Activated T-cell treated with anti-CD3 and anti-CD28 coated beads, Interleukin-2, amount 50 U/mL, for 72 hours (primary cell): ENCODE measurements at regions not wholly inside any gene's neighbourhood (a gene's known extent, or its start where the extent isn't known, plus 50 kb on each side); places are given as distances from the start of the nearest gene placed in this dataset.
"Not testable (repeated sequence)": the region's sequence is repeated elsewhere in the genome, so short reads cannot be mapped to it uniquely, and the experiment has no call there.

Experiments used
- ATAC-seq, 2 donors: fragments of 150-1000 bp; cut with Tn5 transposase; replicated peaks in 1 of 2; 2 replicates each; pipeline ENCODE4 v1.10.0; 2021; ENCODE audit warnings: moderate library complexity in 2 of 2, mild to moderate bottlenecking in 1 of 2
- DNase-seq, 2 donors: peaks; one replicate each; pipeline ENCODE4 v3.0.0; 2021 to 2022; ENCODE audit warnings: mixed read lengths in 1 of 2
- H3K27ac Mint-ChIP-seq: one replicate; pipeline ENCODE4 v1.8.0; 2022; ENCODE audit warnings: mild to moderate bottlenecking, moderate library complexity, mixed read lengths
- H3K27me3 Mint-ChIP-seq: one replicate; pipeline ENCODE4 v1.8.0; 2022; ENCODE audit warnings: low read depth, mixed read lengths
- H3K36me3 Mint-ChIP-seq, 2 donors: one replicate each; pipeline ENCODE4 v1.8.0; 2022; ENCODE audit warnings: mixed read lengths in 2 of 2, mild to moderate bottlenecking in 1 of 2; ENCODE audit not compliant: insufficient read depth in 2 of 2
- H3K4me1 Mint-ChIP-seq: one replicate; pipeline ENCODE4 v1.8.0; 2022; ENCODE audit warnings: low read depth, mixed read lengths
- H3K4me3 Mint-ChIP-seq, 2 donors: one replicate each; pipeline ENCODE4 v1.8.0; 2022; ENCODE audit warnings: mild to moderate bottlenecking in 2 of 2, mixed read lengths in 2 of 2, moderate library complexity in 2 of 2
- H3K9me3 Mint-ChIP-seq, 2 donors: one replicate each; pipeline ENCODE4 v1.8.0; 2022; ENCODE audit warnings: mixed read lengths in 2 of 2

DNA sequence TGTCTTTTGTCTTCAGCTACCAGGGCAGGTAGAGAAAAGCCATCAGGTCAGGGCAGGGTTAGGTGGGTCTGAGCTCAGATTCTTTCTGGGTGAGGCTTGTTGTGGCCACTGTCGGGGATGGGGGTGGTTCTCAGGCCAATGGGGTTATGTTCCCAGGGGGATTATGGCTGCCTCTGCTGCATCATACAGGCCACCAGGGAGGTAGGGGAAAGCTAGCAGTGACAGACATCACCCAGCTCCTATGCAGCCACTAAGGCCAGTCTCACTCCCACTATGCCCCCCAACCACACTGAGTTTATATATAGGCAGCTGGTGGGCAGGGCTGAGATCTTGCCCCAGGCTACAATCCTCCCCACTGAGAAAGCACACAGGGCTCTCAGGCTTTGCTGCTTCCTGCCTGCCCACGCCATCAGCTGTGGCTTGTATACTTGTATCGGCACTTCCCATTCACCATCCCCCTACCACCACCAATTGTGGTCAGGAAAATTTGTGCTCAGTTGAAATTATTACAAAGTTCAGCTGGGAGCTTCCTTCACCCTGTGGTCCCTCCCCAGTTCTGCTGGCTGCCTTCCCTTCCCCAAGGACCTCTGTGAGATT lies 72.6 kb upstream of the PTPN13 start:
- Mint-ChIP-seq H3K27ac (no peak overlapping the region), H3K27me3 (peaks cover 16% of the 10 kb centered on the region), H3K9me3 (peaks cover 8 to 10% of the 10 kb centered on the region in 2 donors), H3K4me1 (no peaks in the 10 kb centered on the region), H3K36me3 (peaks cover 0 to 7% of the 10 kb centered on the region in 2 donors), H3K4me3 (no peak overlapping the region)
- ATAC-seq, result no peak
- DNase-seq, result no peak

GRCh38 chr4:86522349-86522748 lies 71.8 kb upstream of the PTPN13 start:
- Mint-ChIP-seq H3K9me3 (peaks cover 8 to 10% of the 10 kb centered on the region in 2 donors), H3K36me3 (peaks cover 0 to 7% of the 10 kb centered on the region in 2 donors), H3K27ac (no peak overlapping the region), H3K27me3 (peaks cover 16% of the 10 kb centered on the region), H3K4me1 (no peaks in the 10 kb centered on the region), H3K4me3 (no peak overlapping the region)
- no peak for ATAC-seq
- DNase-seq, result no peak

GRCh38 chr4:86523333-86523732 lies 70.8 kb upstream of the PTPN13 start:
- no peak for ATAC-seq
- peaks cover 0 to 7% of the 10 kb centered on the region in 2 donors for H3K36me3 Mint-ChIP-seq
- H3K27me3 Mint-ChIP-seq, result peaks cover 16% of the 10 kb centered on the region
- H3K9me3 Mint-ChIP-seq, result peaks cover 8 to 10% of the 10 kb centered on the region in 2 donors
- H3K4me3 Mint-ChIP-seq, result no peak overlapping the region
- no peak for DNase-seq
- no peaks in the 10 kb centered on the region for H3K4me1 Mint-ChIP-seq
- H3K27ac Mint-ChIP-seq, result no peak overlapping the region

- not testable (repeated sequence) for H3K27ac Mint-ChIP-seq, H3K4me3 Mint-ChIP-seq, ATAC-seq, H3K36me3 Mint-ChIP-seq, DNase-seq, H3K9me3 Mint-ChIP-seq, H3K4me1 Mint-ChIP-seq
- H3K27me3 Mint-ChIP-seq, result peaks cover 12% of the 10 kb centered on the region
Measured at GRCh38 chr4:86527713-86528112, 66.4 kb upstream of the PTPN13 start.

DNA sequence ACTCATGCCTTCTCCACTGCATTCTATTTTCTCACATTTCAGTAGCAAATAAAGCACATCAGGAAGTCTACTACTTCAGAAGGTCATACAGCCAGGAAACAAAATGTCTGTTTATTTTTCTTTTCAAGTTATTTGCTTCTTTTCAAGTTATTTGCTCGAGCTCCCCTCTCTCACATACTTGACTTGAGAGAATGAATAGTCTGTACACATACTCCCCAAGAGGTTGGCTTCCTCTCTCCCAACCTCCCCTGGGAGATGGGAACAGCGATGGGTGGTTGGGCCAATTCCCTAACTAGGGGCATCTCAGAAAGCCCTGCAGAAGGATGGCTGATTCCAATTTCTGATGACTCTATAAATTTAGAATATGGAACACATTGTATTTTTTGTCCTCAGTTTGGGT lies 64.7 kb upstream of the PTPN13 start:
- no peaks in the 10 kb centered on the region for H3K36me3 Mint-ChIP-seq
- no peak overlapping the region for H3K4me3 Mint-ChIP-seq
- no peaks in the 10 kb centered on the region for H3K4me1 Mint-ChIP-seq
- peaks cover 6% of the 10 kb centered on the region for H3K27me3 Mint-ChIP-seq
- ATAC-seq (no peak), DNase-seq (no peak)
- H3K27ac Mint-ChIP-seq, result no peak overlapping the region
- no peaks in the 10 kb centered on the region for H3K9me3 Mint-ChIP-seq

GRCh38 chr4:86530183-86530582 lies 63.9 kb upstream of the PTPN13 start:
- Mint-ChIP-seq H3K4me1 (no peaks in the 10 kb centered on the region), H3K27ac (no peak overlapping the region), H3K4me3 (no peak overlapping the region), H3K9me3 (no peaks in the 10 kb centered on the region), H3K27me3 (peaks cover 6% of the 10 kb centered on the region), H3K36me3 (no peaks in the 10 kb centered on the region)
- DNase-seq (no peak), ATAC-seq (peak in 1 of 2 donors; percentile 64)

GRCh38 chr4:86531440-86531839 lies 62.7 kb upstream of the PTPN13 start:
- ATAC-seq (no peak), DNase-seq (no peak)
- Mint-ChIP-seq H3K4me1 (no peaks in the 10 kb centered on the region), H3K36me3 (no peaks in the 10 kb centered on the region), H3K9me3 (no peaks in the 10 kb centered on the region), H3K27me3 (peaks cover 6% of the 10 kb centered on the region), H3K4me3 (no peak overlapping the region), H3K27ac (no peak overlapping the region)

DNA sequence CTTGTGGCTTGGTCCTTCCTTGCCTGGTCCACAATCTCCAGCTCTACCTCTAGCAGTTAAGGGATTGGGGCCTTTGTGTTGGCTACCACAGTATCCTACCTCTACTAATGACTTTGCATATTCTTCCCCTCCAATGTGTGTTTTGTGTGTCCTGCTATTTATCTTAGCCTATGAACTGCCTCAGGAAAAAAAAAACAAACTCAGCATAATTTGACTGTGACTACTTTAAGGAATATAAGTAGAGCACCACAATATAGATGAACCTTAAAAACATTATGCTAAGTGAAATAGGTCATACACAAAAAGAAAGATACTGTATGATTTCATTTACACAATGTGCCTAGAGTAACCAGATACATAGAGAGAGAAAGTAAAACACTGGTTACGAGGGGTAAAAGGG lies 61.3 kb upstream of the PTPN13 start:
- H3K4me1 Mint-ChIP-seq, result no peaks in the 10 kb centered on the region
- ATAC-seq, result no peak
- no peaks in the 10 kb centered on the region for H3K9me3 Mint-ChIP-seq
- H3K27me3 Mint-ChIP-seq, result peaks cover 6% of the 10 kb centered on the region
- H3K27ac Mint-ChIP-seq, result no peak overlapping the region
- H3K36me3 Mint-ChIP-seq, result no peaks in the 10 kb centered on the region
- H3K4me3 Mint-ChIP-seq, result no peak overlapping the region
- no peak for DNase-seq

- no peak for ATAC-seq
Measured at GRCh38 chr4:86536151-86536550, 58.0 kb upstream of the PTPN13 start.

GRCh38 chr4:86542319-86543027 lies 51.6 kb upstream of the PTPN13 start:
- Mint-ChIP-seq H3K4me1 (peaks cover 23% of the 10 kb centered on the region), H3K27ac (no peak overlapping the region), H3K36me3 (peaks cover 0 to 5% of the 10 kb centered on the region in 2 donors), H3K27me3 (no peaks in the 10 kb centered on the region), H3K4me3 (no peak overlapping the region), H3K9me3 (peaks cover 0 to 3% of the 10 kb centered on the region in 2 donors)
- no peak for ATAC-seq
- DNase-seq, result no peak

More at GRCh38 chr4:86536151-86536550, 58.0 kb upstream of the PTPN13 start:
- no peak overlapping the region for H3K27ac Mint-ChIP-seq
- no peaks in the 10 kb centered on the region for H3K4me1 Mint-ChIP-seq
- peaks cover 4% of the 10 kb centered on the region for H3K27me3 Mint-ChIP-seq
- H3K36me3 Mint-ChIP-seq, result no peaks in the 10 kb centered on the region
- DNase-seq, result no peak
- H3K9me3 Mint-ChIP-seq, result no peaks in the 10 kb centered on the region
- no peak overlapping the region for H3K4me3 Mint-ChIP-seq

DNA sequence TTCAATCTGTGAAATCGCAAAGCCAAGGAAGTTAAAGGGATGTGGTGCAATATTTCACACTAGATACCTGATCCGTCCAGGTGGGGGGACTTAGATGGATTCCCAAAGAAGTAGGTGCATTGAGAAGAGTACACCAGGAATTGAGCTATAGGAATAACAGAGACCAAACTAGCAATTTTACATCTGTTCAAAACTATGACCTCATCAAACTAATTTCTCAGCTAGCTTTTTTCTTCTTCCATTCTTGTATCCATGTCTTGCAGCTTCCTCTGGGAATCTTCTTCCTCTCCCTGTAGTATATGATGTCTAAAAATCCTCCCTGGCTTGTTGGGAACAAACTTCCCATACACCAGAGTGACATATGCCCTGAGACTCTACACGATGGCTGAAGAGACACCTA lies 51.0 kb upstream of the PTPN13 start:
- peaks cover 0 to 3% of the 10 kb centered on the region in 2 donors for H3K9me3 Mint-ChIP-seq
- DNase-seq, result no peak
- peaks cover 0 to 5% of the 10 kb centered on the region in 2 donors for H3K36me3 Mint-ChIP-seq
- peak overlapping the region; percentile 38 for H3K27ac Mint-ChIP-seq
- H3K4me1 Mint-ChIP-seq, result peaks cover 23% of the 10 kb centered on the region
- H3K27me3 Mint-ChIP-seq, result no peaks in the 10 kb centered on the region
- no peak for ATAC-seq
- no peak overlapping the region for H3K4me3 Mint-ChIP-seq

- Mint-ChIP-seq H3K4me1 (peaks cover 23% of the 10 kb centered on the region), H3K36me3 (peaks cover 0 to 5% of the 10 kb centered on the region in 2 donors), H3K27ac (peak overlapping the region; percentile 38), H3K27me3 (no peaks in the 10 kb centered on the region), H3K9me3 (peaks cover 0 to 3% of the 10 kb centered on the region in 2 donors), H3K4me3 (peak overlapping the region; percentile 1 to 70)
- DNase-seq (no peak), ATAC-seq (peak; percentile 2 to 40)
Measured at GRCh38 chr4:86543560-86544309, 50.4 kb upstream of the PTPN13 start.

- ATAC-seq (peak; percentile 93), DNase-seq (no peak)
- peaks cover 0 to 5% of the 10 kb centered on the region in 2 donors for H3K36me3 Mint-ChIP-seq
- peaks cover 0 to 3% of the 10 kb centered on the region in 2 donors for H3K9me3 Mint-ChIP-seq
- H3K4me3 Mint-ChIP-seq, result peak overlapping the region; percentile 50 to 70
- peak overlapping the region; percentile 61 for H3K27ac Mint-ChIP-seq
- H3K27me3 Mint-ChIP-seq, result no peaks in the 10 kb centered on the region
- H3K4me1 Mint-ChIP-seq, result peaks cover 23% of the 10 kb centered on the region
Measured at GRCh38 chr4:86544310-86544966, 49.7 kb upstream of the PTPN13 start.
